CMK (cell line): ENCODE measurements at regions not wholly inside any gene's neighbourhood (a gene's known extent, or its start where the extent isn't known, plus 50 kb on each side); places are given as distances from the start of the nearest gene placed in this dataset.

ENCODE experiments used
- DNase-seq: peaks from one replicate; pipeline ENCODE4 v3.0.0-alpha.2; 2010; ENCODE audit warnings: low read depth

DNA sequence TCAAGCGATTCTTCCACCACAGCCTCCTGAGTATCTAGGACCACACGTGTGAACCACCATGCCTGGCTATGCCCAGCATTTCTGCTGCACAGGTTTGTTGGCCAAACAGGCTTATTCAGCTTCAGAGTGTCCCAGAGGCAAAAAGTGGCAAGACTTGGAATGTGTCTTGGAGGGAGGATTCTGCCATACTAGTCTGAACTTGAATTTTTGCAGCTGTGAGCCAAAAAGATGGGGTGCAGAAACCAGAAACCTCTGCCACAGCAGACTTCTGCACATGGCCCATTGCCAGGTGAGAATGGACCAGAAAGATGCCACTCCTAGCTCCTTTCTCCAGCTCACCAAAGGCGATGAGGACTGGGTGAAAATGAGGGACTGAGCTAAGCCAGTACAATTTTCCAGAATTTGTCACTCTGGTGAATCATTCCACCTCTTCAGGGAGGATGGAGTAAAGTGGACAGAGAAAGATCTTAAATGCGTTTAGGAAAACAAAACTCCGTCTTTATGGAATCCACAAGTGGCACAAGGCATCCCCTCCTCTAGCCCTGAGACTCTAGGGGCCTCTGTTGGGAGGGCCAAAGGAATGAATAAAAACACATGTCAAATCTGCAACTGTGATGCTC is 369.1 kb upstream of the CLNK start:
- no peak for DNase-seq

DNA sequence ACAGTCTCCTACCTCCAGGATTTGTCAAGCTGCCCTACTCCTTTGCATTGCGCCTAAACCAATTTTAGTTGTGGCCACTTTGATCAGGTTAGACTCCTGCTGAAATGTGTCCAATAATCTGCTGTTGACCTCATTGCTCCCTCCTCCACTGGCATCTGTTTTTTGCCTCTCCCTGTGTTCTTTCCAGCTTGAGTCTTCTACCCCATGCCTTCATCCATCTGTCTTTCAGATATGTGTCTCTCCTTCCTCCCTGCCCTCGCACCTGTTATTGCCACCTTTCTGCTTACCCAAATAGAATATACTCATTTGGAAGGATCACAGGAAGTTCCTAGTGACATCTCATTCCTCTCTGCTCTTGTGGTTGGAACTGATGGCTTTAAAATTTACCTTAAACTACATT is 366.6 kb upstream of the CLNK start:
- no peak for DNase-seq

- no peak for DNase-seq
Measured at GRCh38 chr4:11050766-11051165, 366.2 kb upstream of the CLNK start.

DNA sequence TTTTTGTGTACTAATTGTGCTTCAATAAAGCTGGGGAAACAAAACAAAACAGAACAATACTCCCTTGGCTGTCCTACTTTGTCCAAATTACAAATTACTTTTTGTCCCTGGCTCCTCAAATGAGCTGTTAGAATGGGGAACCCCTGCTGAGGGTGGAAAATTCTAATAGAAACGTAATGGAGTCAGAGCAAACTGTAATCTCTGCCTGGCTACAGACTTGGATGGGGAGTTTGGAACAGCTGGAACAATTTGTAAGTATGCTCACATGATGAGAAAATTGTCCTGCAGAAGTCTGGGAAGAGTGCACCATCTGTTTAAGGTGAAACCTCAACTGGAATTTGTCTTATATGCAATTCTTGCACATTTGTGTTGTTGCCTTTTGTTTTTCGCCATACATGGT is 364.4 kb upstream of the CLNK start:
- no peak for DNase-seq

- no peak for DNase-seq
Measured at GRCh38 chr4:11042760-11043159, 358.2 kb upstream of the CLNK start.

DNA sequence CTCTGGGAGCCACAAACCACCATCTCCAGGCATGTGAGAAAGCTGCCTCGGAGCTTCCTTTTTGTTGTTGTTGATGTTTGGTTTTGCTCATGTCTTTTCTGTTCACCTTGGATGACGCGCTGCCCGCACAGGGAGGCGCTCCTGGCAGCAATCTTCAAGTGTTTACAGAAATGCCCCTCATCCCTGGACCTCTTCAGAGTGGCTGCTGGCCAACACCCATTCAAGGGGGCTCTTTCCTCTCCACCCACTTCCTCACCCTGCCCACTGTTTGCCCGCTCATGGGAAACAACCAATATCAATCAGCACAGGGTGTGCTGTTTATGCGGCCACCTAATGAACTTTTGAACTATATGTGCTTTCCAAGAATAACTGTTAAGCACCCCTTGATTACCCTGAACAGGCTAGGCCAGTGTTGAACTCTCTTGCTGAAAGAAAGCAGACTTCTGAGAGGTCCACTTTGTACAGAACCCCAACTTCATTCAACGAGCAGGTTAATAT is 355.1 kb upstream of the CLNK start:
- no peak for DNase-seq

DNA sequence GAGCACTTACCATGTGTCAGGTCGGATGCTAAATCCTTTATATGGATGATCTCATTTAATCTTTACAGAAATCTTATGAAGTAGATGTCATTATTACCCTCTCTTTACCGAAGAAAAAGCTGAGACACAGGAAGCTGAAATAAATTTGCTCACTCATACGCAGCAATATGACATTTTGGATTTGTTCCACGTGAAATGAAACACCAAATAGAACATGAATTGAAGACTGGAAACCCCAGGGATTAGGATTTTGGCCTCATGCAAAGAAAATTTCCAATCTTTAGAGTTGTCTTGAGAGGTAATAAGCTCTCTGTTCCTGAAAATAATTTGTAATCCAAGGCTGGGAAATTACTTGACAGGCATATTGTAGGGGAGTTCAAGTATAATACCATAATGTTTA is 354.4 kb upstream of the CLNK start:
- no peak for DNase-seq

DNA sequence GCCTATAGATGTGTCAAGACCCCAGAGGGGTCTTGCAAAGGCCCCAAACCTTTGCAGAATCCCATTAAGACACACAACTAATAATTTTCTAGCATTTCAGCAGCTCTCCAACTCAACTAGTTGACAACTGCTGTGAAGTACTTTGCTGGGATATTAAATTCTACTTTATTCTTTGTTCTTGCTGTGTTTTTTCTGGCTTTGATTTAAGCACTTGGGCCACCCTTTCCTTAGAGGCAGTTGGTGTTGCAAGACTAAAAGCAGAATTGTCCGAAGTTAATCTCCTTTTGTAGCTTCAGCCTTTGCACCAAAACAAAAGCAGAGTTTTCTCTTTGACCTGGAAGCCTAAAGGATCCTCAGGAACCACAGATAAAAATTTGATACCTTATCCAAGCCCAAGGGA is 353.1 kb upstream of the CLNK start:
- no peak for DNase-seq

DNA sequence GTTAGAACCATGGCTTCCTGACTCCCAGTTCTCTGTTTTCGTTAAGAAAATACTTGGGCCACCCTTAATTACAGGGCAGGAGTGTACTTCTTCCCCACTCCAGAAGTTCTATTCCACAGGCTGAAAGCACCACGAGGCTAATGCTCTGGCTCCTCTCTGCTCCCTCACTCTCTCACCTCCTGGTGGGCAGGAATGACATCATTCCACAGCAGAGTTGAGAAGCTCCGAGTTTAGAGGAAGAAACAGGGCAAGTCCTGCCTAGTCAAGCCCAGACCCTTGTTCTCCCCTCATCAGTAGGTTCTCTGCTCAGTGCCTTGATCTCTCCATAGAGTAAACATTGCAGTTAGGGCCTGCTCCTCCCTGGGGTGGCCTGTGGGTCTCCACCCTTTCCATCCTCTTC is 343.8 kb upstream of the CLNK start:
- no peak for DNase-seq

DNA sequence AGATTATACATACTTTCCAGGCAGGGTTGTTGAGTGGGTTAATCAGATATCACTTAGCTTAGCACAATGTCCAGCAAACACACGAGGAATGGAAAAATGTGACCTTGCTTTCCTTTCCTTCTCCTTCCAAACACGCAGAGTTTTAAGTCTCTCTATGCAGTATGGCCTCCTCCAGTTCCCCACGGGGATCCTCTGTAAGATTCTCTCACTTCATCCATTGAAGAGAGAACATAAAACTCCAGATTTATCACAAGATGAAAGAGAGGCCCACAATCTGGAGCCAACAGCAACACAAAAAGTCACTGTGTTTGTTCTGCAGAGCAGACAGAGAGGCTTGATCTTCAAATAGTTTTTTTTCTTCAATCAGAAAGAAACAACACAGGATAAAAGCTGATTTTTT is 336.8 kb upstream of the CLNK start:
- no peak for DNase-seq

- DNase-seq: no peak
Measured at GRCh38 chr4:11019451-11020240, 335.1 kb upstream of the CLNK start.

DNA sequence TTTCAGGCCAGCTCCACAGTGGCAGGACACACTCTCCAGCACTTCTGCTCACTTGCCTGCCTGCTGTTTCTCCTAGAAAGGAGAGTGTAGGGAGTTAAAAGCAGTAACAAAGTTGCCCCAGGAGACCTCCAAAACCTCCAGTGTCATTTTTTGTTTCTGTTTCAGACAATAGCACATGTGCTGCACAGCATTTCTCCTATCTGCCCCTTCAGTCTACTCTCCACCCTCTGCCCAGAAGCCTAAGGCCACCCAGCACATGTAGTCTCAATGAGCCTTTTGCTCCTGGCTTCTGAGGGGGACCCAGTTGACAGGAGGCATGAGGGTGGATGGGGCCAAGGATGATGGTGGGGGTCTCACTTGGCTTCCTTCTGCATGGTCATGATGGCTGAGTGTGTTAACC is 329.6 kb upstream of the CLNK start:
- no peak for DNase-seq

DNA sequence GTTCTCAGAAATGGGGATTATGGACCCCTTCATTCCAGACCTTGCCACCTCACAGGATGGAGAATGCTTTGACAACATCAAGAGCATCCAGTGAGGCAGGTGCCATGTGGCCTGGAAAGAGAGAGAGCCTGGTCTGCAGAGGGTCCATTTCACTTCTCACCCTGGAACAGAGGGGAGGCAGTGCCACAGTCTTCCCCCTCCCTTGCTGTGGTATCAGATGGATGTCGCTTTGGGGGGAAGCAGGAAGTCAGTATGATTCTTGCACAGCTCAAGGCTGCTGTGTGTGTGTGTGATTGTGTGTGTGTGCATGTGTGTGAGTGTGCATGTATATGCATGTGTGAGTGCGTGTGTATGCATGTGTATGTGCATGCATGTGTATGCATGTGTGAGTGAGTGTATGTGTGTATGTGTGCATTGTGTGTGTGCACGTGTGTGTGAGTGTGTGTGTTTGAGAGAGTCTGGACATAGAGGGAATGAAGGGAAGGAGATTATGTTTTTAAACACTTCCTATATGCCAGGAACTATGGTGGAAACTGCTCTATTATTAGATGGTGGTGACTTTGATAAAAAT is 328.6 kb upstream of the CLNK start:
- DNase-seq: no peak

- DNase-seq: no peak
Measured at GRCh38 chr4:11011249-11011648, 326.7 kb upstream of the CLNK start.

GRCh38 chr4:11010624-11011023 is 326.1 kb upstream of the CLNK start:
- no peak for DNase-seq

DNA sequence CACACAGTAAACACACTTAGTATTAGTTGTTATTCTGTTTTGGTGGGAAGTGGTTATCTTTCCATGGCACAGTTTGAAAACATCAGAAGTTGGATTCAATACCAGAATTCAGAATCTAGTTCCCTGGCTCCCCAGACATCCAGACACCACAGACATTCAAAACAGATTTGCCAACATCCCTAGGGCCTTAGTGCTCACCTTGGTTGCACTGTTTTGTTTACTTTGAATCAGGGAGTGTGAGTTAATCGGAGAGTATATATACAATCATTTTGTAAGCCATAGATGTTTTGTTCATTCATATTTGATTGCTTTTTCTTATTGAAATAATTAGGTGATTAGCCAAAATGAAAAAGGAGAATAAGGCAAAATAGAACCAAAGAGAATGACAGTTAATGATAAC is 324.7 kb upstream of the CLNK start:
- DNase-seq: no peak

DNA sequence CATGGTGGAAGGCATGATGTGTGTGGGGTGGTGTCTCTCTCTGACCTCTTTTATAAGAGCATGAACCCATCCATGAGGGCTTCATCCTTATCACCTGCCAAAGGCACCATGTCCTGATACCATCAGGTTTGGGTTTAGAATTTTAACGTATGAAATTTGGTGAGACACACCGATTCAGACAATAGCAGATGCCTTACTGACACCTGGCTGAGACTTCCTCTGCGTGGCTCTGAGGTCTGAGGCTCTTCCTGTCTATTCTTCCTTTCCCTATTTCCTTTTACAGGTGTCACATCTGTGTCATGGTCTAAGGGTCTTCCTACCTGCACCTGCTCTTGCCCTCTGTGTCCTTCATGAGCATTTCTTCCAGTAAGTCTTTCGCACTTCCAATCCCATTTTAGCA is 320.7 kb upstream of the CLNK start:
- DNase-seq: no peak

- DNase-seq: no peak
Measured at GRCh38 chr4:11004818-11005217, 320.2 kb upstream of the CLNK start.

GRCh38 chr4:11002961-11003360 is 318.4 kb upstream of the CLNK start:
- no peak for DNase-seq

DNA sequence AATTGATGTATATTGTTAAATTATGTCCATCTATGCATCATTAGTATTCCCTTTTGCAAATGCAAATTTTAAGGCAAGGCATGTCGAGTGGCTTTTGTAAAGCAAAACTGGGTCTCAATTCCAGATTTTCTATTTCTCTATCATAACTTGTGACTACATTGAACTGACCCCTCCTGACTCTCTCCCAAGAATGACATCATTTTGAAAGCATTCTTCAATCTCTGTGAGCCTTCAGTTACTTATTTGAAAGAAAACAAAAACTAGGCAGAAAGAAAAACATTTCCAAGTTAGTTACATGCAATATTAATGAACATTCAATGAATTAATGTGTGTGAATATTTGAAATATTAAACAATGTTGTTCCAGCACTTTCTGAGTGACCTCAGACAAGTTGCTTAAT is 314.3 kb upstream of the CLNK start:
- no peak for DNase-seq

- no peak for DNase-seq
Measured at GRCh38 chr4:10984815-10985214, 300.2 kb upstream of the CLNK start.

GRCh38 chr4:10983885-10984640 is 299.5 kb upstream of the CLNK start:
- DNase-seq: no peak

- no peak for DNase-seq
Measured at GRCh38 chr4:10983268-10983667, 298.7 kb upstream of the CLNK start.
